Thyroid gland (tissue), 4 donors: ENCODE measurements at regions not wholly inside any gene's neighbourhood (a gene's known extent, or its start where the extent isn't known, plus 50 kb on each side); places are given as distances from the start of the nearest gene placed in this dataset.

ENCODE experiments used
- DNase-seq, 2 donors: peaks; one replicate each; pipeline ENCODE4 v3.0.0-alpha.2; 2019
- H3K27ac ChIP-seq, 3 donors: fragments of 200-600 bp; sonication (generic); 1 replicate in 2 of 3; 2 replicates in 1 of 3; pipeline ENCODE4 v1.5.1; 2016 to 2019; ENCODE audit warnings: mild to moderate bottlenecking in 1 of 3, moderate library complexity in 1 of 3
- H3K27me3 ChIP-seq: fragments of 200-600 bp; sonication (generic); one replicate; pipeline ENCODE4 v1.5.1; 2019
- H3K36me3 ChIP-seq, 2 donors: fragments of 200-600 bp; sonication (generic); one replicate each; pipeline ENCODE4 v1.5.1; 2016 to 2019
- H3K4me1 ChIP-seq, 2 donors: fragments of 200-600 bp; sonication (generic); one replicate each; pipeline ENCODE4 v1.5.1; 2017 to 2019
- H3K4me3 ChIP-seq, 3 donors: fragments of 200-600 bp; sonication (generic); replicated peaks in 1 of 3; 1 replicate in 2 of 3; 2 replicates in 1 of 3; pipeline ENCODE4 v1.5.1; 2016; ENCODE audit warnings: mild to moderate bottlenecking in 1 of 3
- H3K9me3 ChIP-seq: fragments of 200-600 bp; sonication (generic); one replicate; pipeline ENCODE4 v1.5.1; 2017
- CTCF ChIP-seq, 6 experiments: fragments of 200-600 bp in 3 of 6; fragments of 450-650 bp in 3 of 6; sonication (generic) in 3 of 6; IDR thresholded peaks; one replicate each; pipeline ENCODE4 v1.5.1; 2016 to 2019; ENCODE audit warnings: antibody characterized with exemption in 6 of 6, mild to moderate bottlenecking in 2 of 6, inconsistent platforms in 1 of 6, moderate library complexity in 1 of 6
- POLR2A ChIP-seq, 2 donors: fragments of 450-650 bp; IDR thresholded peaks; one replicate each; pipeline ENCODE4 v1.6.1; 2017; ENCODE audit warnings: antibody characterized with exemption in 2 of 2, mild to moderate bottlenecking in 2 of 2, moderate library complexity in 1 of 2
- WGBS, 2 donors: methylation state at CpG; one replicate each; pipeline ENCODE4 v1.1.5; 2017; 5-methylcytosine and 5-hydroxymethylcytosine counted together
- intact Hi-C: fragments of 100-400 bp; cut with DNase I; formaldehyde crosslinking; loops from one replicate; pipeline ENCODE4 v1.15.1; 2023

GRCh38 chrX:68940601-68941000 lies 111.8 kb downstream of the EFNB1 start:
- WGBS, 2 donors = 76 to 92% methylated on average over 3 to 4 of the region's 7 CpGs
- no peaks in the 10 kb centered on the region for H3K36me3 ChIP-seq
- no peak overlapping the region for H3K4me3 ChIP-seq
- intact Hi-C loops = no loop called here
- no peaks in the 10 kb centered on the region for H3K9me3 ChIP-seq
- H3K4me1 ChIP-seq = no peaks in the 10 kb centered on the region
- H3K27ac ChIP-seq = no peak overlapping the region
- DNase-seq = no peak
- H3K27me3 ChIP-seq = no peaks in the 10 kb centered on the region
- no peak for TF ChIP-seq POLR2A (IDR thresholded peaks at IDR 0.05)
- TF ChIP-seq CTCF (IDR thresholded peaks at IDR 0.05) = no peak

GRCh38 chrX:68939868-68940267 lies 111.0 kb downstream of the EFNB1 start:
- intact Hi-C loops = no loop called here
- H3K36me3 ChIP-seq = no peaks in the 10 kb centered on the region
- TF ChIP-seq CTCF (IDR thresholded peaks at IDR 0.05) = no peak
- no peak for TF ChIP-seq POLR2A (IDR thresholded peaks at IDR 0.05)
- WGBS, 2 donors = 84 to 96% methylated on average over 7 to 8 of the region's 8 CpGs
- H3K4me3 ChIP-seq = no peak overlapping the region
- H3K4me1 ChIP-seq = no peaks in the 10 kb centered on the region
- DNase-seq = no peak
- H3K27ac ChIP-seq = no peak overlapping the region
- no peaks in the 10 kb centered on the region for H3K9me3 ChIP-seq
- no peaks in the 10 kb centered on the region for H3K27me3 ChIP-seq

- TF ChIP-seq CTCF (IDR thresholded peaks at IDR 0.05) (no peak), POLR2A (IDR thresholded peaks at IDR 0.05) (no peak)
- H3K4me1 ChIP-seq = no peaks in the 10 kb centered on the region
- WGBS, 2 donors = 49 to 50% methylated on average over 4 of the region's 4 CpGs
- no peaks in the 10 kb centered on the region for H3K9me3 ChIP-seq
- H3K27me3 ChIP-seq = no peaks in the 10 kb centered on the region
- intact Hi-C loops = no loop called here
- no peaks in the 10 kb centered on the region for H3K36me3 ChIP-seq
- no peak overlapping the region for H3K4me3 ChIP-seq
- no peak overlapping the region for H3K27ac ChIP-seq
- no peak for DNase-seq
These were observed 109.6 kb downstream of the EFNB1 start for GRCh38 chrX:68938244-68939004.

- intact Hi-C loops = no loop called here
- no peak for DNase-seq
- Histone ChIP-seq H3K27ac (no peak overlapping the region), H3K9me3 (no peaks in the 10 kb centered on the region), H3K36me3 (no peaks in the 10 kb centered on the region), H3K4me3 (no peak overlapping the region), H3K4me1 (no peaks in the 10 kb centered on the region), H3K27me3 (no peaks in the 10 kb centered on the region)
- WGBS, 2 donors = 93 to 96% methylated on average over 2 of the region's 2 CpGs
- no peak for TF ChIP-seq POLR2A (IDR thresholded peaks at IDR 0.05)
These were observed 108.8 kb downstream of the EFNB1 start for GRCh38 chrX:68937581-68937980.

- no peaks in the 10 kb centered on the region for H3K9me3 ChIP-seq
- intact Hi-C loops = no loop called here
- no peak for DNase-seq
- no peak overlapping the region for H3K4me3 ChIP-seq
- H3K27ac ChIP-seq = no peak overlapping the region
- no peaks in the 10 kb centered on the region for H3K27me3 ChIP-seq
- no peaks in the 10 kb centered on the region for H3K4me1 ChIP-seq
- TF ChIP-seq CTCF (IDR thresholded peaks at IDR 0.05) = no peak
- no peak for TF ChIP-seq POLR2A (IDR thresholded peaks at IDR 0.05)
- no peaks in the 10 kb centered on the region for H3K36me3 ChIP-seq
These were observed 107.8 kb downstream of the EFNB1 start for GRCh38 chrX:68936608-68937007.
